Keratinocyte (primary cell): ENCODE measurements at regions not wholly inside any gene's neighbourhood (a gene's known extent, or its start where the extent isn't known, plus 50 kb on each side); places are given as distances from the start of the nearest gene placed in this dataset.

ENCODE experiments used
- DNase-seq: peaks from one replicate; pipeline ENCODE4 v3.0.0-alpha.2; 2011; ENCODE audit warnings: low read depth, missing footprints, low spot score
- FAIRE-seq: peaks from 2 replicates; lab custom pipeline; 2011; peaks lifted over from hg19 to GRCh38; lab: Jason Lieb, UNC
- H2AFZ ChIP-seq: 2 replicates; pipeline ENCODE4 v1.6.0; 2012; ENCODE audit warnings: low read length, control low read depth, inconsistent platforms; ENCODE audit not compliant: control insufficient read depth
- H3K27ac ChIP-seq: 2 replicates; pipeline ENCODE4 v1.5.1; 2011; ENCODE audit warnings: low read length; ENCODE audit not compliant: control insufficient read depth, insufficient read depth
- H3K27me3 ChIP-seq: 3 replicates; pipeline ENCODE4 v1.6.0; 2011; ENCODE audit warnings: low read length; ENCODE audit not compliant: control insufficient read depth, insufficient read depth; ENCODE audit errors: extremely low read depth
- H3K36me3 ChIP-seq, 2 experiments: 2 replicates in 1 of 2; 3 replicates in 1 of 2; pipeline ENCODE4 v1.5.1; 2011; ENCODE audit warnings: low read length in 2 of 2, mild to moderate bottlenecking in 1 of 2; ENCODE audit not compliant: control insufficient read depth in 2 of 2, insufficient read depth in 2 of 2; ENCODE audit errors: extremely low read depth in 1 of 2
- H3K4me1 ChIP-seq: 3 replicates; pipeline ENCODE4 v1.5.1; 2011; ENCODE audit warnings: low read length; ENCODE audit not compliant: control insufficient read depth, insufficient read depth; ENCODE audit errors: extremely low read depth
- H3K4me2 ChIP-seq: 3 replicates; pipeline ENCODE4 v1.6.0; 2011; ENCODE audit warnings: low read depth, low read length; ENCODE audit not compliant: control insufficient read depth, insufficient read depth; ENCODE audit errors: extremely low read depth
- H3K4me3 ChIP-seq, 3 experiments: fragments of 200-600 bp in 1 of 3; sonication (generic) in 1 of 3; 2 replicates in 2 of 3; 3 replicates in 1 of 3; pipeline ENCODE4 v1.5.1; 2011 to 2016; ENCODE audit warnings: low read length in 3 of 3, mild to moderate bottlenecking in 3 of 3, control low read depth in 2 of 3, inconsistent platforms in 1 of 3, low read depth in 1 of 3, mixed read lengths in 1 of 3, mixed run types in 1 of 3, moderate library complexity in 1 of 3; ENCODE audit not compliant: control insufficient read depth in 2 of 3, insufficient read depth in 2 of 3; ENCODE audit errors: extremely low read depth in 1 of 3
- H3K79me2 ChIP-seq: 2 replicates; pipeline ENCODE4 v1.6.0; 2012; ENCODE audit warnings: low read length; ENCODE audit not compliant: control insufficient read depth, insufficient read depth
- H3K9ac ChIP-seq: 3 replicates; pipeline ENCODE4 v1.6.0; 2011; ENCODE audit warnings: low read length; ENCODE audit not compliant: control insufficient read depth, insufficient read depth; ENCODE audit errors: extremely low read depth
- H3K9me1 ChIP-seq: 3 replicates; pipeline ENCODE4 v1.6.0; 2011; ENCODE audit warnings: low read length; ENCODE audit not compliant: control insufficient read depth, insufficient read depth; ENCODE audit errors: extremely low read depth
- H3K9me3 ChIP-seq: 2 replicates; pipeline ENCODE4 v1.5.1; 2012; ENCODE audit warnings: low read depth, low read length; ENCODE audit not compliant: control insufficient read depth
- H4K20me1 ChIP-seq: 3 replicates; pipeline ENCODE4 v1.6.0; 2011; ENCODE audit warnings: low read length; ENCODE audit not compliant: control insufficient read depth, insufficient read depth; ENCODE audit errors: extremely low read depth
- CTCF ChIP-seq, 3 experiments: IDR thresholded peaks in 1 of 3; conservative IDR thresholded peaks in 1 of 3; optimal IDR thresholded peaks in 1 of 3; 2 replicates in 2 of 3; 3 replicates in 1 of 3; pipeline versions ENCODE3 to v1.5.1; 2011; ENCODE audit warnings: low read length in 3 of 3, mild to moderate bottlenecking in 3 of 3, moderate library complexity in 2 of 3, control low read depth in 1 of 3, inconsistent platforms in 1 of 3; ENCODE audit not compliant: insufficient read depth in 2 of 3; ENCODE audit errors: extremely low read depth in 1 of 3
- EZH2 ChIP-seq: IDR thresholded peaks from one replicate; pipeline ENCODE4 v1.6.1; 2012; ENCODE audit warnings: inconsistent platforms, mild to moderate bottlenecking, low read length, moderate library complexity
- dilution Hi-C: fragments of 300-500 bp; cut with MboI; formaldehyde crosslinking; loops from one replicate; pipeline ENCODE4 v1.7.0; 2020; ENCODE audit warnings: low sequenced_read_pairs; ENCODE audit not compliant: extremely low pct_ligation_motif_present

- Histone ChIP-seq H3K79me2 (no peaks in the 10 kb centered on the region), H3K9me1 (no peaks in the 10 kb centered on the region), H3K4me3 (no peak overlapping the region), H3K4me2 (no peak overlapping the region), H3K4me1 (no peaks in the 10 kb centered on the region), H3K9me3 (no peaks in the 10 kb centered on the region), H3K36me3 (no peaks in the 10 kb centered on the region), H3K27me3 (no peaks in the 10 kb centered on the region), H3K9ac (no peak overlapping the region), H2AFZ (no peak overlapping the region), H3K27ac (no peak overlapping the region), H4K20me1 (no peaks in the 10 kb centered on the region)
- TF ChIP-seq CTCF (optimal IDR thresholded peaks at IDR 0.05 in 1 of 3, IDR thresholded peaks at IDR 0.05 in 1 of 3, conservative IDR thresholded peaks at IDR 0.05 in 1 of 3; ENCODE audit: extremely low read depth in 1 of 3, insufficient read depth in 2 of 3, low read length in 3 of 3) (no peak), EZH2 (no peak)
- dilution Hi-C loops: no loop called here
- no peak for FAIRE-seq
- DNase-seq: no peak
Measured at GRCh38 chr2:175755169-175755568, 246.9 kb downstream of the LNPK start.

- Histone ChIP-seq H3K27me3 (no peaks in the 10 kb centered on the region), H3K4me2 (no peak overlapping the region), H2AFZ (no peak overlapping the region), H3K36me3 (no peaks in the 10 kb centered on the region), H3K9me3 (no peaks in the 10 kb centered on the region), H3K4me3 (no peak overlapping the region), H3K27ac (no peak overlapping the region), H3K79me2 (no peaks in the 10 kb centered on the region), H3K9ac (no peak overlapping the region), H3K4me1 (no peaks in the 10 kb centered on the region), H4K20me1 (no peaks in the 10 kb centered on the region), H3K9me1 (no peaks in the 10 kb centered on the region)
- dilution Hi-C loops: no loop called here
- DNase-seq: no peak
- FAIRE-seq: no peak
- TF ChIP-seq CTCF (optimal IDR thresholded peaks at IDR 0.05 in 1 of 3, IDR thresholded peaks at IDR 0.05 in 1 of 3, conservative IDR thresholded peaks at IDR 0.05 in 1 of 3; ENCODE audit: extremely low read depth in 1 of 3, insufficient read depth in 2 of 3, low read length in 3 of 3) (no peak), EZH2 (no peak)
Measured at GRCh38 chr2:175750195-175750594, 251.9 kb downstream of the LNPK start.
